ENCODE measurements at regions not wholly inside any gene's neighbourhood (a gene's known extent, or its start where the extent isn't known, plus 50 kb on each side); places are given as distances from the start of the nearest gene placed in this dataset.

DNA sequence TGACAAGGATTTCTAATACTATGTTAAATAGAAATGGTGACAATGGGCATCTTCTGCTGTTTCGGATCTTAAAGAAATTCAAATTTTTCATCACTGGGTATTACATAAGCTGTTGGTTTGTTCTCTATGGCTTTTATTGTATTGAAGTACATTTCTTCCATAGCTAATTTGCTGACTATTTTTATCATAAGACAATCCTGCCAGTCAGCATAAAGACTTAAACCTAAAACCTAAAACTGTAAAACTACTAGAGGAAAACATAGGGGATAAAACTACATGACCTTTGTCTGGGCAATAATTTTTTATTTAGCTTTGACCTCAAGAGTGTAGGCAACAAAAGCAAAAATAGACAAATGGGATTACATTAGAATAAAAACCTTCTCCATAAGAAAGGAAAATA, 1017.4 kb downstream of the SI start:
- no peak for TF ChIP-seq CTCF (IDR thresholded peaks at IDR 0.05; ENCODE audit: low read depth, low read length)
- Histone ChIP-seq H3K9me3 (ENCODE audit: low read depth) (no peaks in the 10 kb centered on the region), H3K4me1 (ENCODE audit: low read depth) (no peaks in the 10 kb centered on the region), H3K27ac (no peak overlapping the region), H3K4me3 (no peak overlapping the region), H3K27me3 (no peaks in the 10 kb centered on the region), H3K36me3 (no peaks in the 10 kb centered on the region)
- DNase-seq (ENCODE audit: low read depth in 1 of 2, low spot score in 1 of 2): no peak

GRCh38 chr3:164049847-164050246, 1028.4 kb downstream of the SI start:
- no peaks in the 10 kb centered on the region for H3K4me1 ChIP-seq (ENCODE audit: low read depth)
- no peak for TF ChIP-seq CTCF (IDR thresholded peaks at IDR 0.05; ENCODE audit: low read depth, low read length)
- no peaks in the 10 kb centered on the region for H3K27me3 ChIP-seq
- no peak overlapping the region for H3K27ac ChIP-seq
- no peaks in the 10 kb centered on the region for H3K9me3 ChIP-seq (ENCODE audit: low read depth)
- DNase-seq (ENCODE audit: low read depth in 1 of 2, low spot score in 1 of 2): no peak
- H3K4me3 ChIP-seq: no peak overlapping the region
- H3K36me3 ChIP-seq: no peaks in the 10 kb centered on the region

GRCh38 chr3:164048451-164048850, 1029.8 kb downstream of the SI start:
- no peak overlapping the region for H3K4me3 ChIP-seq
- no peak for TF ChIP-seq CTCF (IDR thresholded peaks at IDR 0.05; ENCODE audit: low read depth, low read length)
- H3K27ac ChIP-seq: no peak overlapping the region
- H3K9me3 ChIP-seq (ENCODE audit: low read depth): no peaks in the 10 kb centered on the region
- no peak for DNase-seq (ENCODE audit: low read depth in 1 of 2, low spot score in 1 of 2)
- no peaks in the 10 kb centered on the region for H3K4me1 ChIP-seq (ENCODE audit: low read depth)
- no peaks in the 10 kb centered on the region for H3K27me3 ChIP-seq
- H3K36me3 ChIP-seq: no peaks in the 10 kb centered on the region

GRCh38 chr3:164040991-164041390, 1037.3 kb downstream of the SI start:
- H3K36me3 ChIP-seq: no peaks in the 10 kb centered on the region
- no peaks in the 10 kb centered on the region for H3K4me1 ChIP-seq (ENCODE audit: low read depth)
- no peak overlapping the region for H3K27ac ChIP-seq
- no peak for TF ChIP-seq CTCF (IDR thresholded peaks at IDR 0.05; ENCODE audit: low read depth, low read length)
- H3K9me3 ChIP-seq (ENCODE audit: low read depth): no peaks in the 10 kb centered on the region
- DNase-seq (ENCODE audit: low read depth in 1 of 2, low spot score in 1 of 2): peak in 1 of 2 donors; percentile 4
- H3K27me3 ChIP-seq: no peaks in the 10 kb centered on the region
- H3K4me3 ChIP-seq: no peak overlapping the region

DNA sequence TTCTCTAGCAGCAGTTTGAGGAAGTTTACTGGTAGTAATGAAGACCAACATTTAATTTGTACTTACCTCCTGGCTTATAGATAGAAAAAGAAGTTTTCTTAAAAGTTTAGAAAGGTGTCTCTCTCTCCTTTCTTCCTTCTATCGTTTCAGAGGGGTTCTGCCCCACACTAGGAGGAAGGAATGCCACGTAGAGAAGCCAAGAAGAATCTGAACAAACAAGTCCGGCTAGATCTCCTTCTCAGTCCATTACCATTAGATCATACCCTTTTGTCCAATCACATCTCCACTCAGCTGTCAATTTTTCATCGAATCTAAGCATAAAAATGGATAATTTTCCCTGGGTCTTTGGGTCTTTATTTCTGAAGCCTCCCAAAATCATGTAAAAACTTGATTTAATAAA, 1048.1 kb downstream of the SI start:
- Histone ChIP-seq H3K27me3 (no peaks in the 10 kb centered on the region), H3K4me3 (no peak overlapping the region), H3K9me3 (ENCODE audit: low read depth) (no peaks in the 10 kb centered on the region), H3K36me3 (no peaks in the 10 kb centered on the region), H3K27ac (no peak overlapping the region), H3K4me1 (ENCODE audit: low read depth) (no peaks in the 10 kb centered on the region)
- TF ChIP-seq CTCF (IDR thresholded peaks at IDR 0.05; ENCODE audit: low read depth, low read length): no peak
- no peak for DNase-seq (ENCODE audit: low read depth in 1 of 2, low spot score in 1 of 2)

- Histone ChIP-seq H3K9me3 (ENCODE audit: low read depth) (no peaks in the 10 kb centered on the region), H3K27ac (no peak overlapping the region), H3K4me1 (ENCODE audit: low read depth) (no peaks in the 10 kb centered on the region), H3K4me3 (no peak overlapping the region), H3K27me3 (no peaks in the 10 kb centered on the region), H3K36me3 (no peaks in the 10 kb centered on the region)
- TF ChIP-seq CTCF (IDR thresholded peaks at IDR 0.05; ENCODE audit: low read depth, low read length): no peak
- no peak for DNase-seq (ENCODE audit: low read depth in 1 of 2, low spot score in 1 of 2)
Measured at GRCh38 chr3:164024786-164025185, 1053.5 kb downstream of the SI start.
